Neural crest cell (in vitro differentiated cells): ENCODE measurements at regions not wholly inside any gene's neighbourhood (a gene's known extent, or its start where the extent isn't known, plus 50 kb on each side); places are given as distances from the start of the nearest gene placed in this dataset.

ENCODE experiments used
- DNase-seq: peaks from one replicate; pipeline ENCODE4 v3.0.0; 2021; ENCODE audit warnings: low read depth, mixed read lengths, low spot score
- H3K27ac Mint-ChIP-seq: one replicate; pipeline ENCODE4 v1.8.0; 2021; ENCODE audit warnings: mild to moderate bottlenecking, mixed read lengths; ENCODE audit not compliant: unreplicated experiment
- H3K27me3 Mint-ChIP-seq: 2 replicates; pipeline ENCODE4 v1.8.0; 2021; ENCODE audit warnings: low read depth, mild to moderate bottlenecking, mixed read lengths
- H3K36me3 Mint-ChIP-seq: 2 replicates; pipeline ENCODE4 v1.8.0; 2021; ENCODE audit warnings: low read depth, mild to moderate bottlenecking, mixed read lengths
- H3K4me1 Mint-ChIP-seq: 2 replicates; pipeline ENCODE4 v1.8.0; 2021; ENCODE audit warnings: mixed read lengths
- H3K4me3 Mint-ChIP-seq: one replicate; pipeline ENCODE4 v1.8.0; 2021; ENCODE audit warnings: mild to moderate bottlenecking, mixed read lengths
- H3K9me3 Mint-ChIP-seq: 2 replicates; pipeline ENCODE4 v1.8.0; 2021; ENCODE audit warnings: mixed read lengths
- TF ChIP-seq, protein P1 (sequence below): fragments of 200-600 bp; sonication (generic); conservative IDR thresholded peaks from 2 replicates; pipeline ENCODE4 v1.5.0; 2021; ENCODE audit warnings: antibody characterized with exemption, mild to moderate bottlenecking

- Mint-ChIP-seq H3K27ac (no peak overlapping the region), H3K4me3 (no peak overlapping the region), H3K9me3 (no peaks in the 10 kb centered on the region), H3K36me3 (no peaks in the 10 kb centered on the region), H3K4me1 (no peaks in the 10 kb centered on the region), H3K27me3 (no peaks in the 10 kb centered on the region)
- TF ChIP-seq, protein P1, sequence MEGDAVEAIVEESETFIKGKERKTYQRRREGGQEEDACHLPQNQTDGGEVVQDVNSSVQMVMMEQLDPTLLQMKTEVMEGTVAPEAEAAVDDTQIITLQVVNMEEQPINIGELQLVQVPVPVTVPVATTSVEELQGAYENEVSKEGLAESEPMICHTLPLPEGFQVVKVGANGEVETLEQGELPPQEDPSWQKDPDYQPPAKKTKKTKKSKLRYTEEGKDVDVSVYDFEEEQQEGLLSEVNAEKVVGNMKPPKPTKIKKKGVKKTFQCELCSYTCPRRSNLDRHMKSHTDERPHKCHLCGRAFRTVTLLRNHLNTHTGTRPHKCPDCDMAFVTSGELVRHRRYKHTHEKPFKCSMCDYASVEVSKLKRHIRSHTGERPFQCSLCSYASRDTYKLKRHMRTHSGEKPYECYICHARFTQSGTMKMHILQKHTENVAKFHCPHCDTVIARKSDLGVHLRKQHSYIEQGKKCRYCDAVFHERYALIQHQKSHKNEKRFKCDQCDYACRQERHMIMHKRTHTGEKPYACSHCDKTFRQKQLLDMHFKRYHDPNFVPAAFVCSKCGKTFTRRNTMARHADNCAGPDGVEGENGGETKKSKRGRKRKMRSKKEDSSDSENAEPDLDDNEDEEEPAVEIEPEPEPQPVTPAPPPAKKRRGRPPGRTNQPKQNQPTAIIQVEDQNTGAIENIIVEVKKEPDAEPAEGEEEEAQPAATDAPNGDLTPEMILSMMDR: no peak
- DNase-seq: no peak
Observed at GRCh38 chr4:32735856-32736590, 2015.9 kb downstream of the PCDH7 start.

- DNase-seq: no peak
- H3K27me3 Mint-ChIP-seq: no peaks in the 10 kb centered on the region
- H3K9me3 Mint-ChIP-seq: peaks cover 7% of the 10 kb centered on the region
- H3K27ac Mint-ChIP-seq: no peak overlapping the region
- TF ChIP-seq, protein P1: no peak
- H3K4me3 Mint-ChIP-seq: no peak overlapping the region
- H3K4me1 Mint-ChIP-seq: no peaks in the 10 kb centered on the region
- H3K36me3 Mint-ChIP-seq: no peaks in the 10 kb centered on the region
Observed at GRCh38 chr4:32744211-32744610, 2024.0 kb downstream of the PCDH7 start.

DNA sequence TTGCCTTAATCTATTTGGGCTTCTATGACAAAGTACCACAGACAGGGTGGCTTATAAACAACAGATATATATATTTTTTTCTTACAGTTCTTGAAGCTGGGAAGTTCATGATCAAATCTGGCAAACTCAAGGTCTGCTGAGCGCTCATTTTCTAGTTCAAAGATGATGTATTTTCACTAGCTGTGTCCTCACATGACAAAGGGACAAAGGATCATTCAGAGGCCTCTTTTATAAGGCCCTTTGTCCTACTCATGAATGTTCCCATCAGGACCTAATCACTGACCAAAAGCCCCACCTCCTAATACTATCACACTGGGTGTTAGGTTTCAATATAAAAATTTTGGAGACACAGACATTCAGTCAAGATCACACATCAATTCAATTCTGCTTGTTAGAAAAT is 2025.2 kb downstream of the PCDH7 start:
- Mint-ChIP-seq H3K9me3 (peaks cover 7% of the 10 kb centered on the region), H3K36me3 (no peaks in the 10 kb centered on the region), H3K4me1 (no peaks in the 10 kb centered on the region), H3K27me3 (no peaks in the 10 kb centered on the region), H3K27ac (no peak overlapping the region), H3K4me3 (no peak overlapping the region)
- DNase-seq: no peak
- TF ChIP-seq, protein P1: no peak

- no peaks in the 10 kb centered on the region for H3K4me1 Mint-ChIP-seq
- H3K27ac Mint-ChIP-seq: no peak overlapping the region
- peaks cover 5% of the 10 kb centered on the region for H3K9me3 Mint-ChIP-seq
- H3K4me3 Mint-ChIP-seq: no peak overlapping the region
- DNase-seq: no peak
- H3K27me3 Mint-ChIP-seq: no peaks in the 10 kb centered on the region
- TF ChIP-seq, protein P1: no peak
- no peaks in the 10 kb centered on the region for H3K36me3 Mint-ChIP-seq
Observed at GRCh38 chr4:32748061-32748460, 2027.9 kb downstream of the PCDH7 start.

DNA sequence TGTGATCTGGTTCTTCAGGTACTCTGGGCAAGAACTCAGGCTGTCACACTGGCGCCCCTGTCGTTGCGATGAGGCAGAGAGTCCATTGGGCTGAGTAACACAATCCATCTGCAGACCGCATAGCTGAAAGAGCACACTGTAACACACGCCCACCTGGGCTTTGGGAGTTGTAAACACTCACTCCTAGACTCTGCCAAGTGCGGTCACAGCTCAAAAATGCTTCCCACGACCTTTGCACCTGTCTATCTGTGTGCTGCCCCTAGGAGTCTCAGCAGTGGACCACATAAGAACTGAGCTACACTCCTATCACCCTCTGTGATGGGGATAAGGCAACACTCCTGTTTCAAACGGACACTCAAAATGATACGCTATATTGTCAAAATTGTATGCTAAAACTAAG is 2028.3 kb downstream of the PCDH7 start:
- Mint-ChIP-seq H3K4me1 (no peaks in the 10 kb centered on the region), H3K4me3 (no peak overlapping the region), H3K27ac (no peak overlapping the region), H3K27me3 (no peaks in the 10 kb centered on the region), H3K36me3 (no peaks in the 10 kb centered on the region), H3K9me3 (peaks cover 5% of the 10 kb centered on the region)
- DNase-seq: no peak
- TF ChIP-seq, protein P1: no peak
